SW480 (cell line): ENCODE measurements at regions not wholly inside any gene's neighbourhood (a gene's known extent, or its start where the extent isn't known, plus 50 kb on each side); places are given as distances from the start of the nearest gene placed in this dataset.
A peak's percentile ranks its signal among the peaks of the same experiment; 100 is the strongest.
"Not testable (repeated sequence)": the region's sequence is repeated elsewhere in the genome, so short reads cannot be mapped to it uniquely, and the experiment has no call there.

Experiments used
- DNase-seq: peaks from one replicate; pipeline ENCODE4 v3.0.0-alpha.2; 2016; ENCODE audit warnings: low spot score

GRCh38 chr1:177413982-177414596, 243.3 kb downstream of the BRINP2 start:
- no peak for DNase-seq

DNA sequence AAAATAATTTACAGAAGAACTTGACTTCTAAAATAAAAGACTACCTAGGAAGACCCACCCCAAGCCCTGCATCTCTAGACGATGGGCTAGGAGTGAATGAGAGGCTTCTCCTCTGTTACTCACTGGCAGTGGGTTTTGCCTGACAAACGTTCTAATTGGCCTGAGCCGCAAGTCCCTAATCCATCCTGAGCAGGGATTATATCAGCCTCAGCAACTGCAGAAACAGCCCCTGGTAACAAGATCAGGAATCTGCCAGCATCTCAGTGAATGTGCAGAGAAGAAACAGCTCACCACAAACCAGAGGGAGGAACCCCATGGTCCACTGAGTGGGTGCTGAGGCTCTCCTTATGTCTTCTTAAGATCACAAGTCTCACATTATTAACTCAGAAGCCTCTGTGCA, 240.6 kb downstream of the BRINP2 start:
- DNase-seq: no peak

GRCh38 chr1:177410179-177410766, 239.5 kb downstream of the BRINP2 start:
- no peak for DNase-seq

DNA sequence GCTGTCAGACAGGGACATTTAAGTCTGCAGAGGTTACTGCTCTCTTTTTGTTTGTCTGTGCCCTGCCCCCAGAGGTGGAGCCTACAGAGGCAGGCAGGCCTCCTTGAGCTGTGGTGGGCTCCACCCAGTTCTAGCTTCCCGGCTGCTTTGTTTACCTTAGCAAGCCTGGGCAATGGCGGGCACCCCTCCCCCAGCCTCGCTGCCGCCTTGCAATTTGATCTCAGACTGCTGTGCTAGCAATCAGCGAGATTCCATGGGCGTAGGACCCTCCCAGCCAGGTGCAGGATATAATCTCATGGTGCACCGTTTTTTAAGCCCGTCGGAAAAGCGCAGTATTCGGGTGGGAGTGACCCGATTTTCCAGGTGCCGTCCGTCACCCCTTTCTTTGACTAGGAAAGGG, 235.6 kb downstream of the BRINP2 start:
- not testable (repeated sequence) for DNase-seq

DNA sequence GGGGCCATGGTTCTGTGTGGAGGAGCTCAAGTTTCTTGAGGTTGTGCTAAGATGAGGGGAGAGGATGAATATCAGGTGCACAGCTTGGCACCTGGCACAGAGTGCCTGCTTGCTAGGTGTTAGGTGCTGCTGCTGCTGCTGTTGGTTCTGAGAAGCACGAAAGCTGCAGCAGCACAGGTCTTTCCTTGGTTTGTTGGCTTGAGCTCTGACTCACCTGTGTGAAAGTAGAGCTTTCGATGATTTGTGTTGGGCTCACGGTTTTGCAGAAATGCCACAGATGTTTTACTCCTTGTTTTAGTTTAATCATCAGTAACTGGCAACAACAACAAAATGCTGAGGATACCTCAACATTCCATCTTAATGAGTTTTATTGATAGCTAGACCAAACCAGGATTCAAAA, 221.6 kb downstream of the BRINP2 start:
- no peak for DNase-seq

GRCh38 chr1:177385760-177386698, 215.3 kb downstream of the BRINP2 start:
- no peak for DNase-seq

- no peak for DNase-seq
These were observed 213.7 kb downstream of the BRINP2 start for GRCh38 chr1:177384461-177384860.

- DNase-seq: no peak
These were observed 213.0 kb downstream of the BRINP2 start for GRCh38 chr1:177383715-177384114.

DNA sequence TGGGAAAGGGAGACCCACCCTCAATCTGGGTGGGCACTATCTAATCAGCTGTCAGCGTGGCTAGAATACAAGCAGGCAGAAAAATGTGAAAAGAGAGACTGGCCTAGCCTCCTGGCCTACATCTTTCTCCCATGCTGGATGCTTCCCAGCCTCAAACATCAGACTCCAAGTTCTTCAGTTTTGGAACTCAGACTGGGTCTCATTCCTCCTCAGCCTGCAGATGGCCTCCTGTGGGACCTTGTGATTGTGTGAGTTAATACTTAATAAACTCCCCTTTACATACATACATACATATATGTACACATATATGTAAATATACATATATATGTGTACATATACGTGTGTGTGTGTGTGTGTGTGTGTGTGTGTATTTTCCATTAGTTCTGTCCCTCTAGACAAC, 207.1 kb downstream of the BRINP2 start:
- DNase-seq: no peak

DNA sequence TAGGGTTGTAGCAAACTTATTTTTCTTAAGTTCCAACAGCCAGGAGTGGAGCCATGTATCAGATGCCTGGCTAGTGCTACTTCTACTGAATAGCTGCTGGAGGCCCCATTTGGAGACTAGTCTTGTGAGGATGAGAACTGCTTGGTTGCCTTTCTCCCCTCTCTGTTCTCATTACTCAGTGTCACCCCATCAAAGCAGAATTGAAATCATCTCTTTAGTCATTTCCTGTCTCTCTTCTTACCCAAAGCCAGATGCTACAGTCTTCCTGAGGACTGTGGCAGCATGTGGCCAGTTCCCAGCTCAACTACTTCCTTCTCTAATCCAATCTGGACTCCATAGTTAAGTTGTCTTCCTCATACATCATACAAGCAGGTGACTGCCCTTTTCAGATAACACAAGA, 197.5 kb downstream of the BRINP2 start:
- DNase-seq: no peak

GRCh38 chr1:177366091-177366490, 195.3 kb downstream of the BRINP2 start:
- DNase-seq: no peak

DNA sequence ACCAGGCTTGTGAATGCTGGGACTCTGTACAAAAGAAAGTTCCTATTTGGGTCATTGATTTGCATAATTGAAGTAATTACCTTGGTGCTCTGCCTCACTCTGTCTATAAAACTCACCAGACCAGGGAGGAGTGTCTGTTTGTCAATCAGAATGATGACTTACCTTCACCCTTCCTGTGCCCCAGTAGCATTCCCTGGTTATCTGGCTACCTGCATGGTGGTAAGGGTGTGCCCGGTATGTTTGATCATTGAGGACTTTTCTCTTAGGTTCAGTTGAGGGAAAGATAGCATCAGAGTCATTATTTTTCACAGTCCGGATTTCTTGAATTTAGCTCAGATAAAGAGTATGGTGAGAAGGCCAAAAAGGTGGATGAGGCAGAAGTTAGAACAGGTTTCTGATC, 190.0 kb downstream of the BRINP2 start:
- no peak for DNase-seq

DNA sequence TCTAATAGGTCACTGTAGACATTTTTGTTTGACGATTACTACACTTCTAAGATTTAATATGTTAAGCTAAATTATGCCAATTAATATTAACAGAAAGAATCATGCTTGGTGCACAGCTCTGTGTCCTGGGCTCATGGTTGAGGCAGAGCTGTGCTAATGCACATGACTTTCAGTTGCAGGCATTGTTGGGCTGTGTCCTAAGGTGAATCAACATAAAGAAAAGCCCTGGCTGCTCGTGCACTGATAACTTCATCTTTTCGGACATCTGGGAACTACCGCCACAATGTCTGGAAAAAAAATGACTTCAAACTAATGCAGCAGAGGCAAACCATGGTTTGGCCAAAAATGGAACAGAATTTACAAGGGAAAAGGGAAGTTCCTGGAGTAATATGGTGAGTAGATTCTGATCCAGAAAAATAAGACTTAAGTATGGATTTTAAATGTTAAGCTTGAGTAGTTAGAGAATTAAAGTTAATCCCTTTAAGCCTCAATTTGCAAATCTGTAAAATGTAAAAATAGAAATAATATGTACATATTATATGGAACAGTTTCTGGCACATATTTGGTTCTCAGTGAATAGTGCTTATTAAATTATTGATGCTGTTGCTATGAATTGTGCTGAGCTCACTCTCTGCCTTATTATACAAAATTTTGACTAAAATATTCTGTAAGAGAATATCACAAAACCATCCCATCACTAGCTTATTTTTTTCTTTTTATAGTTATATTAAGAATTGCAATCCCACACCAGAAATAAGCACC, 186.1 kb downstream of the BRINP2 start:
- no peak for DNase-seq

DNA sequence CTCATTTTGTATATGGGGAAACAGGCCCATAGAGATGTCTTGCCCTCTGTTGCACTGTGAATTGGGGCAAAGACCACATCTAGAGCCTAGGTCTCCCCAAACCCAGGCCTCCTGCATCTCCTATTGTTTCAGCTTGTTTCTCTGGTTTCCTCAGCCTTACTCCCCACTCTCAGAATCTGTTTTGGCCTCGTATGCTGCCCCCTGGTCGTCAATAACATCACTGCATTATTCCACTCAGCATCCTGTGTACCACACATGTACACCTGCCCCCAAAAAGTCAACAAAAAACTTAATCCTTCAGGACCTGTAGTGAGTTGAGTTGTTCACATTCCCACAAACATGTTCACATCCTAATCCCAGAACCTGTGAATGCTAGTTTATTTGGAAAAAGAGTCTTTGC, 184.8 kb downstream of the BRINP2 start:
- peak; percentile 4 for DNase-seq

GRCh38 chr1:177354247-177354646, 183.5 kb downstream of the BRINP2 start:
- DNase-seq: no peak

- DNase-seq: no peak
These were observed 180.8 kb downstream of the BRINP2 start for GRCh38 chr1:177351361-177352108.

DNA sequence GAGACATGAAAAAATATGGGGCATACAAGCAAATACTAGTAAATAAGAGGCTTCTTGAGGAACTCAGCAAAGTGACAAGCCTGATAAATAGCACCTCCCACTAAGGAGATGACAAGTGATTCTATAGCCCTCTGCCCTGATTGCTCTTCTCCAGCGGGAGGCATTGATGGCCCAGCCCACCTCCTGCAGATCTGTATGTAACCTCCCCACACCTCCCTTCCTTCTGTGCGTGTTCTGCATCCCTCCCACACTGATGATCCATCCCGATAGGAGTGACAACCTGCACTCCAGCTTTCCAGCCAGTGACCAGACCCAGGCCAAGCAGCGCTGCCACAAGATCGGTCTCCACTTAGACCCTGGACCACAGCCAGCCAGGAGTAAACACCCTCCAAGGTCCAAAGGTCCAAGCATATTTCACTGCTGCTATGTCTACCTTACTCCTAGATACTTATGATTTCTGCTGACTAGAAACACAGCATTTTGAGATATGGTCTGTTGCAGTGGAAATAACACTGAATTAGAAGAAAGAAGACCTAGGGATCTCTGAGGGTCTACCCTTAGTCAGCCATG, 176.1 kb downstream of the BRINP2 start:
- DNase-seq: no peak

GRCh38 chr1:177343445-177343844, 172.7 kb downstream of the BRINP2 start:
- DNase-seq: no peak

GRCh38 chr1:177341773-177342172, 171.0 kb downstream of the BRINP2 start:
- no peak for DNase-seq

DNA sequence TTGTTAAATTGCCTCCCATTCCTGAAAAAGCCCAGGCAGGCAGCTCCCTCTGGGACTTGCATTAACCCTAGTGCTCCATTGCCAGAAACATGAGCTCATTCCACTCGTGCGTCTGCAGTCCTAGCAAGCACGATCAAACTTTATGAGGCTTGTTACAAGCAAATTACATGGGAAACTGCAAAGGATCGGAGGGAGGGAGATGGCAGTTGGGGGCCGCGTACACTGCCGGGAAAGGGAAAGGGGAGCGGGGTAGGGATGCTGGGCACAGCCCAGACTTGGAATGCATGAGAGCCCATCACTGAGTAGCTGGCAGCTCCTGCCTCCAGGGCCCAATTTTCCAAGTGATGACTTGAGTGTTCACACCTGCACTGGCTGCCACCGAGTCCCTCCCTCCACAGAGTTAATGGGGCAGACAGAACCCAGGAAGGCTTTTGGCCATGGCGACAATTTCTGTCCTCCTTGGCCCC, 169.9 kb downstream of the BRINP2 start:
- no peak for DNase-seq

- no peak for DNase-seq
These were observed 167.6 kb downstream of the BRINP2 start for GRCh38 chr1:177338376-177338775.
